ENCODE measurements at regions not wholly inside any gene's neighbourhood (a gene's known extent, or its start where the extent isn't known, plus 50 kb on each side); places are given as distances from the start of the nearest gene placed in this dataset.

GRCh38 chr2:35428548-35428947 is 927.0 kb upstream of the CRIM1 start:
- Mint-ChIP-seq H3K4me3 (no peak overlapping the region), H3K36me3 (ENCODE audit: low read depth) (no peaks in the 10 kb centered on the region), H3K27me3 (ENCODE audit: low read depth, poor library complexity) (no peaks in the 10 kb centered on the region), H3K9me3 (no peaks in the 10 kb centered on the region), H3K4me1 (no peaks in the 10 kb centered on the region), H3K27ac (no peak overlapping the region)
- peak; percentile 58 for TF ChIP-seq CTCF (IDR thresholded peaks at IDR 0.05)
- DNase-seq, result peak; percentile 59

GRCh38 chr2:35421485-35421884 is 934.1 kb upstream of the CRIM1 start:
- Mint-ChIP-seq H3K4me1 (no peaks in the 10 kb centered on the region), H3K27ac (no peak overlapping the region), H3K4me3 (no peak overlapping the region), H3K36me3 (ENCODE audit: low read depth) (no peaks in the 10 kb centered on the region), H3K9me3 (no peaks in the 10 kb centered on the region), H3K27me3 (ENCODE audit: low read depth, poor library complexity) (peaks cover 3% of the 10 kb centered on the region)
- DNase-seq, result no peak
- TF ChIP-seq CTCF (IDR thresholded peaks at IDR 0.05), result no peak

DNA sequence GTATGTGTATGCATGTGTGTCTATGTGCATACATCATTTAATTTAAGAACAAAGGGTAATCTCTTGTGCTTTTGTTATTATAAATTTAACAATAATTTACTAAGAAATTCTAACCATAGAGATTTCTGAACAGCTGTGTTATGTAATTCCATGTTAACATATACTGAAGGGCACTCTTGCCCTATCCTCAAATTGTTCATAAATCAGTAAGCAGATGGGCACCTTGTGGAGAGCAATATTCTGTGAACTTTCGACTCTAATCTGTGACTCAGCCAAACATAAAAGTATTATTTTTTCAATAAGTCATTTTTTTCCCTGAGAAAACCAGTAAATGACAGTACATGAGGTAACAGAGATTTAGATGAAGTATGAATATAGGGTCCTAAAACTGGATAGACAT is 938.3 kb upstream of the CRIM1 start:
- Mint-ChIP-seq H3K27me3 (ENCODE audit: low read depth, poor library complexity) (peaks cover 3% of the 10 kb centered on the region), H3K36me3 (ENCODE audit: low read depth) (no peaks in the 10 kb centered on the region), H3K27ac (no peak overlapping the region), H3K9me3 (no peaks in the 10 kb centered on the region), H3K4me1 (no peaks in the 10 kb centered on the region), H3K4me3 (no peak overlapping the region)
- no peak for DNase-seq
- no peak for TF ChIP-seq CTCF (IDR thresholded peaks at IDR 0.05)

- no peak overlapping the region for H3K27ac Mint-ChIP-seq
- no peaks in the 10 kb centered on the region for H3K4me1 Mint-ChIP-seq
- H3K9me3 Mint-ChIP-seq, result no peaks in the 10 kb centered on the region
- peaks cover 3% of the 10 kb centered on the region for H3K27me3 Mint-ChIP-seq (ENCODE audit: low read depth, poor library complexity)
- TF ChIP-seq CTCF (IDR thresholded peaks at IDR 0.05), result no peak
- H3K4me3 Mint-ChIP-seq, result no peak overlapping the region
- no peaks in the 10 kb centered on the region for H3K36me3 Mint-ChIP-seq (ENCODE audit: low read depth)
- no peak for DNase-seq
Observed at GRCh38 chr2:35416391-35417140, 939.0 kb upstream of the CRIM1 start.

DNA sequence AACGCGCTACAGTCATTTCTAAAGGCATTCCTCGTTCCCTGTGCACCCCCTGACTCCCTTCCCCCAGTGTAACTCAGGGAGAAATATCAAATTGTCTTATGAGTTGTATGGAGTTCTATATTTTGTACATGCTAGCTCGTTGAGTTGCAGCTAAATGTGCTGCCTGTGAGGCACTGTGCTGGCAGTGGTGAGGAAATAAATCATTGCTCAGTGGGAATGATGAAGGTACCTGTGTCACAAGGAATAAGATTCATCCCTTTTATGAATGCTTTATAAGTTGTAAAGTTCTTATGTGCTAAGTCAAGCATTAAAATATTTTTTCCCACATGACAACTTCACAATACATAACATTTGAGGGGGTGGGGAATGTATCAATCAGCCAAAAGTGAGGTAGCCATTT is 939.6 kb upstream of the CRIM1 start:
- H3K4me1 Mint-ChIP-seq, result no peaks in the 10 kb centered on the region
- H3K27ac Mint-ChIP-seq, result no peak overlapping the region
- no peaks in the 10 kb centered on the region for H3K36me3 Mint-ChIP-seq (ENCODE audit: low read depth)
- H3K9me3 Mint-ChIP-seq, result no peaks in the 10 kb centered on the region
- no peak for TF ChIP-seq CTCF (IDR thresholded peaks at IDR 0.05)
- DNase-seq, result no peak
- H3K4me3 Mint-ChIP-seq, result no peak overlapping the region
- no peaks in the 10 kb centered on the region for H3K27me3 Mint-ChIP-seq (ENCODE audit: low read depth, poor library complexity)

GRCh38 chr2:35415282-35415681 is 940.3 kb upstream of the CRIM1 start:
- H3K27me3 Mint-ChIP-seq (ENCODE audit: low read depth, poor library complexity), result no peaks in the 10 kb centered on the region
- no peaks in the 10 kb centered on the region for H3K9me3 Mint-ChIP-seq
- no peak for DNase-seq
- no peak overlapping the region for H3K27ac Mint-ChIP-seq
- H3K36me3 Mint-ChIP-seq (ENCODE audit: low read depth), result no peaks in the 10 kb centered on the region
- no peak overlapping the region for H3K4me3 Mint-ChIP-seq
- H3K4me1 Mint-ChIP-seq, result no peaks in the 10 kb centered on the region
- TF ChIP-seq CTCF (IDR thresholded peaks at IDR 0.05), result peak; percentile 34

Data from nephron progenitor cell (in vitro differentiated cells).